Endodermal cell (in vitro differentiated cells): ENCODE measurements at regions not wholly inside any gene's neighbourhood (a gene's known extent, or its start where the extent isn't known, plus 50 kb on each side); places are given as distances from the start of the nearest gene placed in this dataset.

Source experiments
- DNase-seq: peaks from one replicate; pipeline ENCODE4 v3.0.0-alpha.2; 2017
- H3K27ac ChIP-seq: 2 replicates; pipeline ENCODE4 v1.5.1; 2013; ENCODE audit warnings: mild to moderate bottlenecking, low read depth, low read length, moderate library complexity
- H3K27me3 ChIP-seq: 2 replicates; pipeline ENCODE4 v1.6.1; 2013; ENCODE audit warnings: mild to moderate bottlenecking, low read length, moderate library complexity; ENCODE audit not compliant: insufficient read depth, control insufficient read depth, poor library complexity, severe bottlenecking
- H3K36me3 ChIP-seq: 2 replicates; pipeline ENCODE4 v1.7.0; 2013; ENCODE audit warnings: mild to moderate bottlenecking, low read length, moderate library complexity; ENCODE audit not compliant: control insufficient read depth, insufficient read depth
- H3K4me1 ChIP-seq: one replicate; pipeline ENCODE4 v1.7.0; 2013; ENCODE audit warnings: low read length; ENCODE audit not compliant: control insufficient read depth, insufficient read depth
- H3K4me3 ChIP-seq: 2 replicates; pipeline ENCODE4 v1.5.1; 2013; ENCODE audit warnings: mild to moderate bottlenecking, low read length, moderate library complexity
- H3K9ac ChIP-seq: 2 replicates; pipeline ENCODE4 v1.6.1; 2013; ENCODE audit warnings: mild to moderate bottlenecking, low read length, moderate library complexity; ENCODE audit not compliant: poor library complexity, severe bottlenecking; ENCODE audit errors: extremely low read depth
- H3K9me3 ChIP-seq: 2 replicates; pipeline ENCODE4 v1.6.1; 2013; ENCODE audit warnings: mild to moderate bottlenecking, low read length, moderate library complexity; ENCODE audit not compliant: control insufficient read depth
- H3K27ac Mint-ChIP-seq: 2 replicates; pipeline ENCODE4 v1.8.0; 2020; ENCODE audit warnings: mixed read lengths
- H3K27me3 Mint-ChIP-seq: 2 replicates; pipeline ENCODE4 v1.8.0; 2021; ENCODE audit warnings: mild to moderate bottlenecking, mixed read lengths; ENCODE audit not compliant: insufficient read depth
- H3K36me3 Mint-ChIP-seq: 2 replicates; pipeline ENCODE4 v1.8.0; 2020; ENCODE audit warnings: low read depth, mixed read lengths
- H3K4me1 Mint-ChIP-seq: 2 replicates; pipeline ENCODE4 v1.8.0; 2020; ENCODE audit warnings: mixed read lengths
- H3K4me3 Mint-ChIP-seq: 2 replicates; pipeline ENCODE4 v1.8.0; 2020; ENCODE audit warnings: mild to moderate bottlenecking, moderate library complexity, mixed read lengths
- H3K9me3 Mint-ChIP-seq: 2 replicates; pipeline ENCODE4 v1.8.0; 2020; ENCODE audit warnings: mild to moderate bottlenecking, mixed read lengths
- CTCF ChIP-seq: fragments of 200-600 bp; sonication (generic); conservative IDR thresholded peaks from 2 replicates; pipeline ENCODE4 v1.5.0; 2021; ENCODE audit warnings: antibody characterized with exemption, mild to moderate bottlenecking
- WGBS, 2 experiments: methylation state at CpG; one replicate each; pipeline versions ENCODE4 v1.1.5 to v1.1.7; 2013; ENCODE audit warnings: missing lambda C conversion rate in 2 of 2, mixed read lengths in 1 of 2; ENCODE audit not compliant: insufficient coverage in 1 of 2, insufficient read length in 1 of 2; 5-methylcytosine and 5-hydroxymethylcytosine counted together

DNA sequence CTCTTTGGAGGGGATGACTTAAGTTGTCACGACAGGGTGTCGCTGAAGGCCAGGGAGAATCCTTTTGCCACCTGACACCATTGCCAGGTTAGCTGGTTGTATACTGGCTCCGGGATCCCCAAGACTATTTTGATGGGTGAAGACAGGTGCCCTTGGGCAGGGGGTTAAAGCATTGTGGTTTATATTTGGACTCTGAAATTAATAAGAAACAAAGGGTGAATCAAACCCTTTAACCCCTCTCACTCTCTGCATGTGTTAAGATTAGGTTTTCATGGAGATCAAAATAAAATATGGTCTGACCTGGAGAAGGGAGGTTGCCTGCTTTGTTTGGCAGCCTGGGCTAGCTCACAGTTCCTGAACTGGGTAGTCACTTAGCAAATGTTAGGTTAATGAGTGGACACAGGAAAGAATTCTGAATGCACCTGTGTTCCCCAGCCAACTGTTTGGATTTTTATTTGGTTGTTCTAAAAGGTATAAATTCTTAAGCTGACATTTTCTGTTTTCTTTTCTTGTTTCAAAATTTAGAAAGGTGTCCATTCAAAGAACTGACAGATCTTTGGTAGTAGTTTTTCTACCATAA lies 301.7 kb downstream of the KCNS3 start:
- no peak for DNase-seq
- Histone ChIP-seq H3K9ac (no peak overlapping the region), H3K4me3 (no peak overlapping the region), H3K36me3 (no peaks in the 10 kb centered on the region), H3K4me1 (no peaks in the 10 kb centered on the region), H3K9me3 (no peaks in the 10 kb centered on the region), H3K27me3 (no peaks in the 10 kb centered on the region), H3K27ac (no peak overlapping the region)
- TF ChIP-seq CTCF, result no peak
- Mint-ChIP-seq H3K27me3 (peaks cover 5% of the 10 kb centered on the region), H3K9me3 (no peaks in the 10 kb centered on the region), H3K4me1 (peaks cover 17% of the 10 kb centered on the region), H3K4me3 (no peak overlapping the region), H3K27ac (no peak overlapping the region), H3K36me3 (no peaks in the 10 kb centered on the region)
- WGBS, 2 experiments, result 83 to 85% methylated on average over 2 to 3 of the region's 3 CpGs

GRCh38 chr2:18178736-18179349 lies 300.4 kb downstream of the KCNS3 start:
- TF ChIP-seq CTCF, result peak; percentile 95
- H3K4me1 ChIP-seq, result no peaks in the 10 kb centered on the region
- WGBS, 2 experiments, result 65% methylated on average over 1 of the region's 1 CpG; no CpG with 5 or more reads in 1 of the 2 experiments

DNA sequence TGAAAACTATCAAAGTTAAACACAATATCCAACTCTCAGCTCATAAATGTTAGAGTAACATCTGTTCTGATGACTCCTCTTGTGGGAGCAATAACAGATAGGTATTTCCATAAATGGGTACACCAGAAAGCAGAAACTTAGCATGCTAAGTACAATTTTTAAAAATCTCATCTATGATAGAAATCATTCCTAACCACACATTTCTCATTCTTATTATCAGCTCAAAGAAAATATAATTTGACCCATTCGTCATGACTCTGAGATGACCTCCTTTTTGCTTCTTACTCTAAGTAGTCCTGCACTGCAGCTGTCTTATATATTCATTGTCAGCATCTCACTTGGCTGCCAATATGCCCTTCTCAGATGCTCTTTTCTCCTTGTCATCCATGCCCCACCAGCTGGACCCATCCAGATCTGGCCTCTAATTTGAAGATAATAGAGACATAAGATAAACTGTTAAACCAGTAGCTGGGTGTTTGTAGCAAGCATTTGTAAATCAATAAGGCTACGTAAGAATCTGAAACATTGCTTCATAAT lies 298.3 kb downstream of the KCNS3 start:
- no peak for TF ChIP-seq CTCF
- no peak overlapping the region for H3K4me3 ChIP-seq
- H3K9me3 Mint-ChIP-seq, result no peaks in the 10 kb centered on the region
- H3K36me3 Mint-ChIP-seq, result no peaks in the 10 kb centered on the region
- H3K27me3 ChIP-seq, result no peaks in the 10 kb centered on the region
- no peaks in the 10 kb centered on the region for H3K27me3 Mint-ChIP-seq
- H3K4me1 Mint-ChIP-seq, result peaks cover 17% of the 10 kb centered on the region
- 83 to 95% methylated on average over 1 to 2 of the region's 2 CpGs for WGBS, 2 experiments
- no peaks in the 10 kb centered on the region for H3K9me3 ChIP-seq
- no peak for DNase-seq
- H3K4me3 Mint-ChIP-seq, result no peak overlapping the region
- no peak overlapping the region for H3K9ac ChIP-seq
- H3K36me3 ChIP-seq, result no peaks in the 10 kb centered on the region
- H3K27ac ChIP-seq, result no peak overlapping the region
- H3K27ac Mint-ChIP-seq, result no peak overlapping the region
- H3K4me1 ChIP-seq, result no peaks in the 10 kb centered on the region

More at GRCh38 chr2:18178736-18179349, 300.4 kb downstream of the KCNS3 start:
- Histone ChIP-seq H3K4me3 (no peak overlapping the region), H3K9ac (no peak overlapping the region), H3K9me3 (no peaks in the 10 kb centered on the region), H3K27me3 (no peaks in the 10 kb centered on the region), H3K27ac (no peak overlapping the region), H3K36me3 (no peaks in the 10 kb centered on the region)
- peak; percentile 74 for DNase-seq
- Mint-ChIP-seq H3K36me3 (no peaks in the 10 kb centered on the region), H3K27ac (no peak overlapping the region), H3K27me3 (peaks cover 3% of the 10 kb centered on the region), H3K9me3 (no peaks in the 10 kb centered on the region), H3K4me3 (no peak overlapping the region), H3K4me1 (peaks cover 17% of the 10 kb centered on the region)
